ENCODE measurements at regions not wholly inside any gene's neighbourhood (a gene's known extent, or its start where the extent isn't known, plus 50 kb on each side); places are given as distances from the start of the nearest gene placed in this dataset.

- no peak for DNase-seq (ENCODE audit: low read depth)
Observed at GRCh38 chr18:78639006-78639950, 340.3 kb upstream of the SALL3 start.

- no peak for DNase-seq (ENCODE audit: low read depth)
Observed at GRCh38 chr18:78640246-78640995, 339.2 kb upstream of the SALL3 start.

- no peak for DNase-seq (ENCODE audit: low read depth)
Observed at GRCh38 chr18:78641689-78642231, 337.9 kb upstream of the SALL3 start.

- DNase-seq (ENCODE audit: low read depth), result no peak
Observed at GRCh38 chr18:78642296-78642951, 337.2 kb upstream of the SALL3 start.

- no peak for DNase-seq (ENCODE audit: low read depth)
Observed at GRCh38 chr18:78643004-78643403, 336.6 kb upstream of the SALL3 start.

GRCh38 chr18:78643981-78644380, 335.6 kb upstream of the SALL3 start:
- DNase-seq (ENCODE audit: low read depth), result no peak

- DNase-seq (ENCODE audit: low read depth), result no peak
Observed at GRCh38 chr18:78645216-78645615, 334.4 kb upstream of the SALL3 start.

- peak; percentile 42 for DNase-seq (ENCODE audit: low read depth)
Observed at GRCh38 chr18:78647018-78647417, 332.6 kb upstream of the SALL3 start.

GRCh38 chr18:78649421-78649820, 330.2 kb upstream of the SALL3 start:
- DNase-seq (ENCODE audit: low read depth), result no peak

GRCh38 chr18:78650926-78651325, 328.7 kb upstream of the SALL3 start:
- DNase-seq (ENCODE audit: low read depth), result no peak

- no peak for DNase-seq (ENCODE audit: low read depth)
Observed at GRCh38 chr18:78652001-78652545, 327.5 kb upstream of the SALL3 start.

- DNase-seq (ENCODE audit: low read depth), result no peak
Observed at GRCh38 chr18:78655921-78656320, 323.7 kb upstream of the SALL3 start.

GRCh38 chr18:78656346-78656925, 323.2 kb upstream of the SALL3 start:
- DNase-seq (ENCODE audit: low read depth), result no peak

GRCh38 chr18:78658531-78658930, 321.1 kb upstream of the SALL3 start:
- no peak for DNase-seq (ENCODE audit: low read depth)

GRCh38 chr18:78659057-78659456, 320.6 kb upstream of the SALL3 start:
- DNase-seq (ENCODE audit: low read depth), result no peak

GRCh38 chr18:78659748-78660147, 319.9 kb upstream of the SALL3 start:
- DNase-seq (ENCODE audit: low read depth), result no peak

GRCh38 chr18:78660311-78660710, 319.3 kb upstream of the SALL3 start:
- DNase-seq (ENCODE audit: low read depth), result no peak

GRCh38 chr18:78661316-78661715, 318.3 kb upstream of the SALL3 start:
- no peak for DNase-seq (ENCODE audit: low read depth)

GRCh38 chr18:78662879-78663278, 316.7 kb upstream of the SALL3 start:
- DNase-seq (ENCODE audit: low read depth), result no peak

- DNase-seq (ENCODE audit: low read depth), result no peak
Observed at GRCh38 chr18:78664048-78664447, 315.6 kb upstream of the SALL3 start.

GRCh38 chr18:78664848-78665247, 314.8 kb upstream of the SALL3 start:
- no peak for DNase-seq (ENCODE audit: low read depth)

All from HT1080 (cell line).